ENCODE measurements at regions not wholly inside any gene's neighbourhood (a gene's known extent, or its start where the extent isn't known, plus 50 kb on each side); places are given as distances from the start of the nearest gene placed in this dataset.

- Histone ChIP-seq H3K27ac (no peak overlapping the region), H3K36me3 (no peaks in the 10 kb centered on the region), H3K4me3 (no peak overlapping the region), H3K4me1 (no peaks in the 10 kb centered on the region), H3K9me3 (no peaks in the 10 kb centered on the region), H3K27me3 (no peaks in the 10 kb centered on the region)
- FAIRE-seq, result no peak
- peak in 2 of 4 donors; percentile 63 to 77 for ATAC-seq
- TF ChIP-seq CTCF (IDR thresholded peaks at IDR 0.05), result no peak
- intact Hi-C loops (cut with DNase I), result no loop called here
- peak in 1 of 6 donors; percentile 48 for DNase-seq
- 70 to 71% methylated on average over 18 of the region's 18 CpGs for WGBS, 2 donors
These were observed 58.1 kb upstream of the CCND2 start for GRCh38 chr12:4215229-4216186.

- 86 to 88% methylated on average over 8 of the region's 8 CpGs for WGBS, 2 donors
These were observed 58.7 kb upstream of the CCND2 start for GRCh38 chr12:4214877-4215228.

GRCh38 chr12:4213471-4213870 is 60.1 kb upstream of the CCND2 start:
- ATAC-seq (no peak), DNase-seq (no peak), FAIRE-seq (no peak)
- H3K4me3 ChIP-seq, result no peak overlapping the region
- no peaks in the 10 kb centered on the region for H3K9me3 ChIP-seq
- TF ChIP-seq CTCF (IDR thresholded peaks at IDR 0.05), result no peak
- no peaks in the 10 kb centered on the region for H3K4me1 ChIP-seq
- WGBS, 2 donors, result 88 to 93% methylated on average over 6 of the region's 6 CpGs
- no peaks in the 10 kb centered on the region for H3K36me3 ChIP-seq
- H3K27ac ChIP-seq, result no peak overlapping the region
- no peaks in the 10 kb centered on the region for H3K27me3 ChIP-seq
- intact Hi-C loops (cut with DNase I), result no loop called here

More at GRCh38 chr12:4214877-4215228, 58.7 kb upstream of the CCND2 start:
- no peak overlapping the region for H3K27ac ChIP-seq
- H3K36me3 ChIP-seq, result no peaks in the 10 kb centered on the region
- H3K9me3 ChIP-seq, result no peaks in the 10 kb centered on the region
- no peak for ATAC-seq
- no peaks in the 10 kb centered on the region for H3K27me3 ChIP-seq
- no peak overlapping the region for H3K4me3 ChIP-seq
- no peak for TF ChIP-seq CTCF (IDR thresholded peaks at IDR 0.05)
- intact Hi-C loops (cut with DNase I), result no loop called here
- FAIRE-seq, result no peak
- no peaks in the 10 kb centered on the region for H3K4me1 ChIP-seq
- DNase-seq, result no peak

- TF ChIP-seq CTCF (IDR thresholded peaks at IDR 0.05), result no peak
- Histone ChIP-seq H3K4me1 (no peaks in the 10 kb centered on the region), H3K4me3 (no peak overlapping the region), H3K9me3 (no peaks in the 10 kb centered on the region), H3K27ac (no peak overlapping the region), H3K36me3 (no peaks in the 10 kb centered on the region), H3K27me3 (no peaks in the 10 kb centered on the region)
- FAIRE-seq (no peak), DNase-seq (no peak), ATAC-seq (no peak)
- intact Hi-C loops (cut with DNase I), result no loop called here
- WGBS, 2 donors, result 88 to 93% methylated on average over 2 of the region's 2 CpGs
These were observed 60.7 kb upstream of the CCND2 start for GRCh38 chr12:4212845-4213244.

- no peak overlapping the region for H3K27ac ChIP-seq
- no peaks in the 10 kb centered on the region for H3K9me3 ChIP-seq
- no peaks in the 10 kb centered on the region for H3K36me3 ChIP-seq
- 87 to 89% methylated on average over 10 of the region's 10 CpGs for WGBS, 2 donors
- FAIRE-seq (no peak), DNase-seq (no peak), ATAC-seq (no peak)
- H3K4me3 ChIP-seq, result no peak overlapping the region
- intact Hi-C loops (cut with DNase I), result no loop called here
- no peak for TF ChIP-seq CTCF (IDR thresholded peaks at IDR 0.05)
- H3K4me1 ChIP-seq, result no peaks in the 10 kb centered on the region
- H3K27me3 ChIP-seq, result no peaks in the 10 kb centered on the region
These were observed 62.2 kb upstream of the CCND2 start for GRCh38 chr12:4211372-4211771.

Data from pancreas (tissue), 10 donors.